HL-60 (cell line): ENCODE measurements at regions not wholly inside any gene's neighbourhood (a gene's known extent, or its start where the extent isn't known, plus 50 kb on each side); places are given as distances from the start of the nearest gene placed in this dataset.

Experiments
- GABPA ChIP-seq: IDR thresholded peaks from 2 replicates; pipeline ENCODE4 v1.6.1; 2012; ENCODE audit warnings: low read depth
- POLR2AphosphoS5 ChIP-seq: IDR thresholded peaks from 2 replicates; pipeline ENCODE4 v1.6.1; 2012; ENCODE audit warnings: low read depth
- TF ChIP-seq, protein P1 (sequence below): IDR thresholded peaks from one replicate; pipeline ENCODE4 v1.5.1; 2011; ENCODE audit warnings: low read length, control low read depth, inconsistent platforms; ENCODE audit not compliant: insufficient read depth
- TF ChIP-seq, protein P2 (sequence below): IDR thresholded peaks from 2 replicates; pipeline ENCODE4 v1.6.1; 2012; ENCODE audit warnings: low read depth; ENCODE audit not compliant: insufficient replicate concordance

- TF ChIP-seq POLR2AphosphoS5 (no peak), GABPA (no peak)
- TF ChIP-seq, protein P1, sequence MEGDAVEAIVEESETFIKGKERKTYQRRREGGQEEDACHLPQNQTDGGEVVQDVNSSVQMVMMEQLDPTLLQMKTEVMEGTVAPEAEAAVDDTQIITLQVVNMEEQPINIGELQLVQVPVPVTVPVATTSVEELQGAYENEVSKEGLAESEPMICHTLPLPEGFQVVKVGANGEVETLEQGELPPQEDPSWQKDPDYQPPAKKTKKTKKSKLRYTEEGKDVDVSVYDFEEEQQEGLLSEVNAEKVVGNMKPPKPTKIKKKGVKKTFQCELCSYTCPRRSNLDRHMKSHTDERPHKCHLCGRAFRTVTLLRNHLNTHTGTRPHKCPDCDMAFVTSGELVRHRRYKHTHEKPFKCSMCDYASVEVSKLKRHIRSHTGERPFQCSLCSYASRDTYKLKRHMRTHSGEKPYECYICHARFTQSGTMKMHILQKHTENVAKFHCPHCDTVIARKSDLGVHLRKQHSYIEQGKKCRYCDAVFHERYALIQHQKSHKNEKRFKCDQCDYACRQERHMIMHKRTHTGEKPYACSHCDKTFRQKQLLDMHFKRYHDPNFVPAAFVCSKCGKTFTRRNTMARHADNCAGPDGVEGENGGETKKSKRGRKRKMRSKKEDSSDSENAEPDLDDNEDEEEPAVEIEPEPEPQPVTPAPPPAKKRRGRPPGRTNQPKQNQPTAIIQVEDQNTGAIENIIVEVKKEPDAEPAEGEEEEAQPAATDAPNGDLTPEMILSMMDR: no peak
- TF ChIP-seq, protein P2, sequence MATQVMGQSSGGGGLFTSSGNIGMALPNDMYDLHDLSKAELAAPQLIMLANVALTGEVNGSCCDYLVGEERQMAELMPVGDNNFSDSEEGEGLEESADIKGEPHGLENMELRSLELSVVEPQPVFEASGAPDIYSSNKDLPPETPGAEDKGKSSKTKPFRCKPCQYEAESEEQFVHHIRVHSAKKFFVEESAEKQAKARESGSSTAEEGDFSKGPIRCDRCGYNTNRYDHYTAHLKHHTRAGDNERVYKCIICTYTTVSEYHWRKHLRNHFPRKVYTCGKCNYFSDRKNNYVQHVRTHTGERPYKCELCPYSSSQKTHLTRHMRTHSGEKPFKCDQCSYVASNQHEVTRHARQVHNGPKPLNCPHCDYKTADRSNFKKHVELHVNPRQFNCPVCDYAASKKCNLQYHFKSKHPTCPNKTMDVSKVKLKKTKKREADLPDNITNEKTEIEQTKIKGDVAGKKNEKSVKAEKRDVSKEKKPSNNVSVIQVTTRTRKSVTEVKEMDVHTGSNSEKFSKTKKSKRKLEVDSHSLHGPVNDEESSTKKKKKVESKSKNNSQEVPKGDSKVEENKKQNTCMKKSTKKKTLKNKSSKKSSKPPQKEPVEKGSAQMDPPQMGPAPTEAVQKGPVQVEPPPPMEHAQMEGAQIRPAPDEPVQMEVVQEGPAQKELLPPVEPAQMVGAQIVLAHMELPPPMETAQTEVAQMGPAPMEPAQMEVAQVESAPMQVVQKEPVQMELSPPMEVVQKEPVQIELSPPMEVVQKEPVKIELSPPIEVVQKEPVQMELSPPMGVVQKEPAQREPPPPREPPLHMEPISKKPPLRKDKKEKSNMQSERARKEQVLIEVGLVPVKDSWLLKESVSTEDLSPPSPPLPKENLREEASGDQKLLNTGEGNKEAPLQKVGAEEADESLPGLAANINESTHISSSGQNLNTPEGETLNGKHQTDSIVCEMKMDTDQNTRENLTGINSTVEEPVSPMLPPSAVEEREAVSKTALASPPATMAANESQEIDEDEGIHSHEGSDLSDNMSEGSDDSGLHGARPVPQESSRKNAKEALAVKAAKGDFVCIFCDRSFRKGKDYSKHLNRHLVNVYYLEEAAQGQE: no peak
Measured at GRCh38 chr6:12628327-12628726, 88.2 kb upstream of the PHACTR1 start.
